IMR-90 (cell line): ENCODE measurements at regions not wholly inside any gene's neighbourhood (a gene's known extent, or its start where the extent isn't known, plus 50 kb on each side); places are given as distances from the start of the nearest gene placed in this dataset.

ENCODE experiments used
- ATAC-seq: fragments of 200-7000 bp; cut with Tn5 transposase; 2 replicates; pipeline ENCODE4 v1.9.1; 2020; ENCODE audit warnings: low read depth, mild to moderate bottlenecking, moderate library complexity
- BruUV-seq: library from RNA; stranded (reverse); fragments of 400-500 nt; replicated peaks from 2 replicates; lab custom pipeline; 2021; lab: Mats Ljungman, UMichigan
- CTCF ChIA-PET: fragments of 300-600 bp; formaldehyde crosslinking; extraction: SDS; loops from one replicate; lab custom pipeline; 2021; ENCODE audit warnings: antibody characterized with exemption; lab: Yijun Ruan, JAX
- POLR2A ChIA-PET: fragments of 300-600 bp; sonication (Branson Sonifier 250); formaldehyde crosslinking; loops from one replicate; lab custom pipeline; 2022; ENCODE audit warnings: antibody characterized with exemption; ENCODE audit not compliant: unreplicated experiment; lab: Charles Lee
- DNase-seq: peaks from one replicate; pipeline ENCODE4 v3.0.0; 2013
- H2AFZ ChIP-seq: replicated peaks from 2 replicates; pipeline ENCODE3; 2013; ENCODE audit warnings: low read length, mild to moderate bottlenecking; ENCODE audit not compliant: poor library complexity
- H2AK5ac ChIP-seq: 2 replicates; pipeline ENCODE4 v1.6.1; 2013; ENCODE audit warnings: low read depth, low read length, inconsistent platforms
- H2AK9ac ChIP-seq: replicated peaks from 2 replicates; pipeline ENCODE3; 2013; ENCODE audit warnings: mild to moderate bottlenecking, low read depth, low read length, moderate library complexity; ENCODE audit not compliant: poor library complexity
- H2BK120ac ChIP-seq: 2 replicates; pipeline ENCODE4 v1.6.1; 2013; ENCODE audit warnings: low read depth, low read length, inconsistent platforms
- H2BK15ac ChIP-seq: 3 replicates; pipeline ENCODE4 v1.6.1; 2013; ENCODE audit warnings: low read depth, low read length, inconsistent platforms
- H2BK20ac ChIP-seq: 2 replicates; pipeline ENCODE4 v1.6.1; 2013; ENCODE audit warnings: low read depth, mild to moderate bottlenecking, inconsistent platforms, low read length, moderate library complexity
- H2BK5ac ChIP-seq: 2 replicates; pipeline ENCODE4 v1.6.1; 2013; ENCODE audit warnings: mild to moderate bottlenecking, low read depth, low read length, inconsistent platforms; ENCODE audit not compliant: poor library complexity, severe bottlenecking
- H3K14ac ChIP-seq: replicated peaks from 2 replicates; pipeline ENCODE4 v1.6.1; 2013; ENCODE audit warnings: low read depth, low read length, inconsistent platforms
- H3K18ac ChIP-seq: 2 replicates; pipeline ENCODE4 v1.6.1; 2013; ENCODE audit warnings: low read depth, low read length, control low read depth
- H3K23ac ChIP-seq: 2 replicates; pipeline ENCODE4 v1.6.1; 2013; ENCODE audit warnings: low read depth, low read length, inconsistent platforms
- H3K27ac ChIP-seq: 2 replicates; pipeline ENCODE4 v1.5.1; 2013; ENCODE audit warnings: mild to moderate bottlenecking, control low read depth, low read length; ENCODE audit not compliant: insufficient read depth
- H3K27me3 ChIP-seq: 2 replicates; pipeline ENCODE4 v1.6.1; 2013; ENCODE audit warnings: low read length; ENCODE audit not compliant: control insufficient read depth, insufficient read depth
- H3K36me3 ChIP-seq: 2 replicates; pipeline ENCODE4 v1.6.1; 2013; ENCODE audit warnings: low read length, mixed read lengths; ENCODE audit not compliant: control insufficient read depth, insufficient read depth
- H3K4ac ChIP-seq: 2 replicates; pipeline ENCODE4 v1.6.1; 2013; ENCODE audit warnings: low read depth, low read length, inconsistent platforms
- H3K4me1 ChIP-seq: 2 replicates; pipeline ENCODE4 v1.6.1; 2013; ENCODE audit warnings: low read length, mixed read lengths; ENCODE audit not compliant: control insufficient read depth, insufficient read depth
- H3K4me2 ChIP-seq: 2 replicates; pipeline ENCODE4 v1.6.1; 2013; ENCODE audit warnings: low read depth, mild to moderate bottlenecking, control low read depth, low read length, moderate library complexity
- H3K4me3 ChIP-seq: 2 replicates; pipeline ENCODE4 v1.5.1; 2013; ENCODE audit warnings: low read depth, mild to moderate bottlenecking, control low read depth, low read length, moderate library complexity; ENCODE audit not compliant: insufficient read depth
- H3K56ac ChIP-seq: 2 replicates; pipeline ENCODE4 v1.6.1; 2013; ENCODE audit warnings: low read length, inconsistent platforms; ENCODE audit not compliant: insufficient read depth; ENCODE audit errors: extremely low read depth
- H3K79me1 ChIP-seq, 2 experiments: 2 replicates each; pipeline ENCODE4 v1.6.1; 2013; ENCODE audit warnings: low read length in 2 of 2, inconsistent platforms in 1 of 2, low read depth in 1 of 2
- H3K9ac ChIP-seq: 2 replicates; pipeline ENCODE4 v1.6.1; 2013; ENCODE audit warnings: low read depth, low read length, control low read depth
- H3K9me1 ChIP-seq: 2 replicates; pipeline ENCODE4 v1.6.1; 2013; ENCODE audit warnings: low read length, inconsistent platforms; ENCODE audit not compliant: insufficient read depth
- H3K9me3 ChIP-seq: 2 replicates; pipeline ENCODE4 v1.6.1; 2013; ENCODE audit warnings: low read length; ENCODE audit not compliant: control insufficient read depth, insufficient read depth
- H4K20me1 ChIP-seq: 2 replicates; pipeline ENCODE4 v1.6.1; 2013; ENCODE audit warnings: low read length, inconsistent platforms; ENCODE audit not compliant: insufficient read depth
- H4K5ac ChIP-seq: 2 replicates; pipeline ENCODE4 v1.6.1; 2013; ENCODE audit warnings: mild to moderate bottlenecking, low read depth, low read length, control low read depth
- H4K8ac ChIP-seq, 2 experiments: 2 replicates each; pipeline ENCODE4 v1.6.1; 2013; ENCODE audit warnings: low read depth in 2 of 2, low read length in 2 of 2, control low read depth in 1 of 2, inconsistent platforms in 1 of 2
- H4K91ac ChIP-seq: 2 replicates; pipeline ENCODE4 v1.6.1; 2013; ENCODE audit warnings: low read depth, low read length, inconsistent platforms; ENCODE audit not compliant: insufficient read depth
- BHLHE40 ChIP-seq: fragments of 150-350 bp; IDR thresholded peaks from 2 replicates; pipeline ENCODE4 v1.6.1; 2016; ENCODE audit warnings: mild to moderate bottlenecking, low read depth, low read length
- CEBPB ChIP-seq: IDR thresholded peaks from 2 replicates; pipeline ENCODE4 v1.6.1; 2012; ENCODE audit warnings: low read depth, low read length, improper control_type of control experiment
- CHD1 ChIP-seq: IDR thresholded peaks from 2 replicates; pipeline ENCODE4 v1.6.1; 2012; ENCODE audit warnings: low read depth, low read length, improper control_type of control experiment
- CTCF ChIP-seq: conservative IDR thresholded peaks from 2 replicates; pipeline ENCODE4 v1.5.1; 2012; ENCODE audit warnings: mild to moderate bottlenecking, low read depth, low read length, improper control_type of control experiment
- ELK1 ChIP-seq: fragments of 150-350 bp; IDR thresholded peaks from 2 replicates; pipeline ENCODE4 v1.6.1; 2016; ENCODE audit warnings: low read depth, mild to moderate bottlenecking, low read length, moderate library complexity, borderline replicate concordance
- FOS ChIP-seq: fragments of 150-350 bp; IDR thresholded peaks from 2 replicates; pipeline ENCODE4 v1.6.1; 2016; ENCODE audit warnings: low read depth, low read length
- MAFK ChIP-seq: IDR thresholded peaks from 2 replicates; pipeline ENCODE4 v1.6.1; 2012; ENCODE audit warnings: low read depth, low read length, improper control_type of control experiment
- MAZ ChIP-seq: IDR thresholded peaks from 2 replicates; pipeline ENCODE4 v1.6.1; 2012; ENCODE audit warnings: low read depth, mild to moderate bottlenecking, low read length, improper control_type of control experiment, moderate library complexity, borderline replicate concordance
- MXI1 ChIP-seq: IDR thresholded peaks from 2 replicates; pipeline ENCODE4 v1.6.1; 2012; ENCODE audit warnings: low read depth, mild to moderate bottlenecking, low read length, moderate library complexity, borderline replicate concordance
- NFE2L2 ChIP-seq: fragments of 150-350 bp; IDR thresholded peaks from 2 replicates; pipeline ENCODE4 v1.6.1; 2016; ENCODE audit warnings: low read depth, mild to moderate bottlenecking, low read length
- POLR2A ChIP-seq: IDR thresholded peaks from 2 replicates; pipeline ENCODE4 v1.6.1; 2012; ENCODE audit warnings: mild to moderate bottlenecking, low read depth, low read length
- RAD21 ChIP-seq: IDR thresholded peaks from 2 replicates; pipeline ENCODE4 v1.6.1; 2012; ENCODE audit warnings: low read length, improper control_type of control experiment
- RCOR1 ChIP-seq: IDR thresholded peaks from 2 replicates; pipeline ENCODE4 v1.6.1; 2012; ENCODE audit warnings: mild to moderate bottlenecking, low read length, improper control_type of control experiment; ENCODE audit not compliant: insufficient replicate concordance
- RFX5 ChIP-seq: IDR thresholded peaks from 2 replicates; pipeline ENCODE4 v1.8.0; 2012; ENCODE audit warnings: low read depth, mild to moderate bottlenecking, low read length, moderate library complexity
- SMC3 ChIP-seq: fragments of 150-350 bp; IDR thresholded peaks from 2 replicates; pipeline ENCODE4 v1.6.1; 2016; ENCODE audit warnings: low read depth, mild to moderate bottlenecking, antibody characterized with exemption, low read length, moderate library complexity
- USF2 ChIP-seq: fragments of 150-350 bp; IDR thresholded peaks from 2 replicates; pipeline ENCODE4 v1.6.1; 2017; ENCODE audit warnings: mild to moderate bottlenecking, antibody characterized with exemption, low read length, low read depth
- WGBS, 2 experiments: methylation state at CpG; one replicate each; pipeline versions ENCODE4 v1.1.5 to v1.1.7; 2013; ENCODE audit warnings: missing lambda C conversion rate in 2 of 2; ENCODE audit not compliant: insufficient read length in 1 of 2; ENCODE audit errors: extremely low coverage in 2 of 2; 5-methylcytosine and 5-hydroxymethylcytosine counted together
- dilution Hi-C: fragments of 300-500 bp; cut with HindIII; formaldehyde crosslinking; loops from one replicate; pipeline ENCODE4 v1.14.3; 2018; ENCODE audit warnings: low sequenced_read_pairs; ENCODE audit not compliant: unreplicated experiment
- in situ Hi-C: fragments of 300-500 bp; cut with MboI; formaldehyde crosslinking; loops from 3 replicates; pipeline ENCODE4 v1.14.3; 2019; ENCODE audit warnings: low sequenced_read_pairs, inconsistent platforms, mixed read lengths
- intact Hi-C: fragments of 100-400 bp; cut with micrococcal nuclease; formaldehyde crosslinking; loops from 2 replicates; pipeline ENCODE4 v1.10.0; 2022

- no peak overlapping the region for H3K23ac ChIP-seq
- no peak overlapping the region for H2BK20ac ChIP-seq
- H3K56ac ChIP-seq: no peak overlapping the region
- no peaks in the 10 kb centered on the region for H3K4me1 ChIP-seq
- H4K91ac ChIP-seq: no peak overlapping the region
- no peaks in the 10 kb centered on the region for H3K79me1 ChIP-seq
- no peaks in the 10 kb centered on the region for H3K27me3 ChIP-seq
- H4K20me1 ChIP-seq: no peaks in the 10 kb centered on the region
- dilution Hi-C loops (no loop called here), in situ Hi-C loops (no loop called here), intact Hi-C loops (no loop called here)
- H2BK120ac ChIP-seq: no peak overlapping the region
- no peak overlapping the region for H3K14ac ChIP-seq
- no TSS peak for BruUV-seq
- 20% methylated on average over 1 of the region's 2 CpGs; no CpG with 5 or more reads in 1 of the 2 experiments for WGBS, 2 experiments
- DNase-seq (no peak), ATAC-seq (no peak)
- no peak overlapping the region for H3K27ac ChIP-seq
- TF ChIP-seq CEBPB (no peak), MAFK (no peak), CHD1 (no peak), RAD21 (no peak), USF2 (no peak), RFX5 (no peak), POLR2A (no peak), FOS (no peak), SMC3 (no peak), ELK1 (no peak), BHLHE40 (no peak), NFE2L2 (no peak), CTCF (no peak), RCOR1 (no peak), MAZ (no peak), MXI1 (no peak)
- H2AK5ac ChIP-seq: no peak overlapping the region
- H2AK9ac ChIP-seq: no peak overlapping the region
- no peak overlapping the region for H2BK15ac ChIP-seq
- no peak overlapping the region for H3K4ac ChIP-seq
- H4K5ac ChIP-seq: no peak overlapping the region
- CTCF ChIA-PET: no interaction called here
- no peaks in the 10 kb centered on the region for H3K9me3 ChIP-seq
- H4K8ac ChIP-seq: no peak overlapping the region
- no peak overlapping the region for H3K4me2 ChIP-seq
- H3K4me3 ChIP-seq: no peak overlapping the region
- no peaks in the 10 kb centered on the region for H3K9me1 ChIP-seq
- no peak overlapping the region for H2BK5ac ChIP-seq
- POLR2A ChIA-PET: no interaction called here
- no peak overlapping the region for H3K18ac ChIP-seq
- H2AFZ ChIP-seq: no peak overlapping the region
- H3K9ac ChIP-seq: no peak overlapping the region
- H3K36me3 ChIP-seq: no peaks in the 10 kb centered on the region
Observed at GRCh38 chr7:86963599-86964230, 95.7 kb downstream of the ELAPOR2 start.
